Ishikawa (cell line): ENCODE measurements at regions not wholly inside any gene's neighbourhood (a gene's known extent, or its start where the extent isn't known, plus 50 kb on each side); places are given as distances from the start of the nearest gene placed in this dataset.

ENCODE experiments used
- CEBPB ChIP-seq: IDR thresholded peaks from 2 replicates; pipeline ENCODE4 v1.6.1; 2012
- CREB1 ChIP-seq: IDR thresholded peaks from 2 replicates; pipeline ENCODE4 v1.6.1; 2012; ENCODE audit warnings: low read depth
- EGR1 ChIP-seq: IDR thresholded peaks from 2 replicates; pipeline ENCODE4 v1.6.1; 2012
- EP300 ChIP-seq: IDR thresholded peaks from 2 replicates; pipeline ENCODE4 v1.6.1; 2012; ENCODE audit warnings: borderline replicate concordance
- FOXM1 ChIP-seq: IDR thresholded peaks from 2 replicates; pipeline ENCODE4 v1.6.1; 2012; ENCODE audit warnings: low read depth, borderline replicate concordance
- NFIC ChIP-seq: IDR thresholded peaks from 2 replicates; pipeline ENCODE4 v1.6.1; 2012
- RAD21 ChIP-seq: IDR thresholded peaks from 2 replicates; pipeline ENCODE4 v1.6.1; 2012; ENCODE audit warnings: low read depth
- TAF1 ChIP-seq: IDR thresholded peaks from 2 replicates; pipeline ENCODE4 v1.6.1; 2012; ENCODE audit warnings: low read depth, mild to moderate bottlenecking
- TCF12 ChIP-seq: IDR thresholded peaks from 2 replicates; pipeline ENCODE4 v1.6.1; 2012; ENCODE audit warnings: low read depth
- TEAD4 ChIP-seq: IDR thresholded peaks from 2 replicates; pipeline ENCODE4 v1.6.1; 2012
- YY1 ChIP-seq: IDR thresholded peaks from 2 replicates; pipeline ENCODE4 v1.6.1; 2012; ENCODE audit warnings: low read depth
- TF ChIP-seq, protein P1 (sequence below): IDR thresholded peaks from 2 replicates; pipeline ENCODE4 v1.6.1; 2012
- TF ChIP-seq, protein P2 (sequence below): IDR thresholded peaks from 2 replicates; pipeline ENCODE4 v1.6.1; 2012; ENCODE audit warnings: low read depth, mild to moderate bottlenecking

DNA sequence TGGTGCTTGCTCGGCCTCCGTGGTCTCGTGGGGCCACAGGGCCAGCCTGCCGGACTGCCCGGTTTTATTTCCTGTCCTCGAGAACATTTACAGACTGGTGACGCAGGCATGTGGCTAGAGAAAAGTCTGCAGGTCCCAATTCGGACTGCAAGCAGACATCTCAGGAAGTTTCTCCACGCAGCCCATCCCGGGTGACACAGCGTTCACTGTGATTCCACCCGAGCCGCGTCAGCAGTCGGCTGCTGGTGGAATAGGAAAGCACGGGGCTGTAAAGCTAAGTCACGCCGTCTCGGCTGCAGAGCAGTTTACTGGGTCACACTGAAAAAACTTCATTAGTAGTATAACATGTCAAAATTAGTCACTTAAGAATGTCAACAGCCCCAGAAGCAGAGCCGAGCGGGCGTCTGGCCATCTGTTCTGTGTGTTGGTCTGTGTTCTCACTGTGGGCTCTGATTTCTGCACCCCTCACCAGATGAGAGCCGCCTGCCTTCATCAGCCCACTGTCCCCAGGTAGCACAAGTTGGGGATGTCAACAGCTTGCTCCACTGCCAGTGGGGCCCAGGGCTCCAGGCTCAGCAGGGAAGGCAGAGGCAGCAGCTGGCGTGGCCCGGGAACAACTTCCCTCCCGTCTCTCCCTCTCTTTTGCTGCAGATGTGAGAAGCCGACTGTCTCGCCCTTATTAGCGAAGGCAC lies 363.7 kb downstream of the IRX2 start:
- TF ChIP-seq YY1 (no peak), TAF1 (no peak), EGR1 (no peak), EP300 (no peak), FOXM1 (no peak), NFIC (no peak), RAD21 (no peak), CREB1 (no peak), CEBPB (no peak), TCF12 (no peak), TEAD4 (no peak)
- TF ChIP-seq, protein P1, sequence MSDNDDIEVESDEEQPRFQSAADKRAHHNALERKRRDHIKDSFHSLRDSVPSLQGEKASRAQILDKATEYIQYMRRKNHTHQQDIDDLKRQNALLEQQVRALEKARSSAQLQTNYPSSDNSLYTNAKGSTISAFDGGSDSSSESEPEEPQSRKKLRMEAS, result no peak
- TF ChIP-seq, protein P2, sequence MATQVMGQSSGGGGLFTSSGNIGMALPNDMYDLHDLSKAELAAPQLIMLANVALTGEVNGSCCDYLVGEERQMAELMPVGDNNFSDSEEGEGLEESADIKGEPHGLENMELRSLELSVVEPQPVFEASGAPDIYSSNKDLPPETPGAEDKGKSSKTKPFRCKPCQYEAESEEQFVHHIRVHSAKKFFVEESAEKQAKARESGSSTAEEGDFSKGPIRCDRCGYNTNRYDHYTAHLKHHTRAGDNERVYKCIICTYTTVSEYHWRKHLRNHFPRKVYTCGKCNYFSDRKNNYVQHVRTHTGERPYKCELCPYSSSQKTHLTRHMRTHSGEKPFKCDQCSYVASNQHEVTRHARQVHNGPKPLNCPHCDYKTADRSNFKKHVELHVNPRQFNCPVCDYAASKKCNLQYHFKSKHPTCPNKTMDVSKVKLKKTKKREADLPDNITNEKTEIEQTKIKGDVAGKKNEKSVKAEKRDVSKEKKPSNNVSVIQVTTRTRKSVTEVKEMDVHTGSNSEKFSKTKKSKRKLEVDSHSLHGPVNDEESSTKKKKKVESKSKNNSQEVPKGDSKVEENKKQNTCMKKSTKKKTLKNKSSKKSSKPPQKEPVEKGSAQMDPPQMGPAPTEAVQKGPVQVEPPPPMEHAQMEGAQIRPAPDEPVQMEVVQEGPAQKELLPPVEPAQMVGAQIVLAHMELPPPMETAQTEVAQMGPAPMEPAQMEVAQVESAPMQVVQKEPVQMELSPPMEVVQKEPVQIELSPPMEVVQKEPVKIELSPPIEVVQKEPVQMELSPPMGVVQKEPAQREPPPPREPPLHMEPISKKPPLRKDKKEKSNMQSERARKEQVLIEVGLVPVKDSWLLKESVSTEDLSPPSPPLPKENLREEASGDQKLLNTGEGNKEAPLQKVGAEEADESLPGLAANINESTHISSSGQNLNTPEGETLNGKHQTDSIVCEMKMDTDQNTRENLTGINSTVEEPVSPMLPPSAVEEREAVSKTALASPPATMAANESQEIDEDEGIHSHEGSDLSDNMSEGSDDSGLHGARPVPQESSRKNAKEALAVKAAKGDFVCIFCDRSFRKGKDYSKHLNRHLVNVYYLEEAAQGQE, result no peak
